GM18870 (cell line): ENCODE measurements at regions not wholly inside any gene's neighbourhood (a gene's known extent, or its start where the extent isn't known, plus 50 kb on each side); places are given as distances from the start of the nearest gene placed in this dataset.

Experiments
- ATAC-seq: cut with Tn5 transposase; IDR thresholded peaks from one replicate; pipeline ENCODE4 v1.9.1; 2021; ENCODE audit warnings: moderate library complexity; ENCODE audit not compliant: unreplicated experiment

DNA sequence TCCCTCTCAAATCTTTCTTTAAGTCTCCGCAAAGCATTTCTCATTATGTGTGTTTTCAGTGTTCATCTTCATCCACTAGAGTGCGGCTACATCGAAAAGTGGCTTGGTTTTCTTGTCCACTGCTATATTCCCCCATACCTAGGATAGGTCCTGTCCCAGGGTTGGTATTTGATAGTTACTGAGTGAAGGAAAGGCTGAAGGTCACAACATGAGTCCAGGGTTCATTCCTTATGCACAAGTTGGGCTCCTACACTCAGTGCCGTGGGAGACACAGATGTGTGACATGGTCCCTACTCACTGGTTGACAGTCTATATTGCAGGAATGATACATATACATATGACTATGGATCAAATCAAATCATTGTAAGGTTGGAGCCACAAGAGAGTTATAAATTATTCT is 55.4 kb upstream of the RELL1 start:
- no peak for ATAC-seq

DNA sequence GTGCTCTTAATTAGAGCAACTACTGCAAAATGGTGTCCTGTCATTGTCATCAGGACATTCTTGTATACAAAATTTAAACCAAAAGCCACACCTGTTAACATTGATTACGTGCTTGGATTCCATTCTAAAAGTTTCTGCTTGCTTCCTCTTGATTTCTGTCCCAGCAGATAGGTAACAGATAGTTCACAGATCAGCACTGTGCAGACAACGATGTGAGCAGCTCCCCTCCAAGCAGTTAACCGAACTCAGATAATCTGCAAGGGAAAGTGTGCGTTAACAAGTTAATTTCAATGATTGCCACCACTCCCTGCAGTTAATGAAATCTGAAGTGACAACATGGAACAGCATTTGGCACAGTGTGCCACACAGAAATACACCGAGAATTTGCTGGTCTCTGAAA is 54.4 kb upstream of the RELL1 start:
- no peak for ATAC-seq

DNA sequence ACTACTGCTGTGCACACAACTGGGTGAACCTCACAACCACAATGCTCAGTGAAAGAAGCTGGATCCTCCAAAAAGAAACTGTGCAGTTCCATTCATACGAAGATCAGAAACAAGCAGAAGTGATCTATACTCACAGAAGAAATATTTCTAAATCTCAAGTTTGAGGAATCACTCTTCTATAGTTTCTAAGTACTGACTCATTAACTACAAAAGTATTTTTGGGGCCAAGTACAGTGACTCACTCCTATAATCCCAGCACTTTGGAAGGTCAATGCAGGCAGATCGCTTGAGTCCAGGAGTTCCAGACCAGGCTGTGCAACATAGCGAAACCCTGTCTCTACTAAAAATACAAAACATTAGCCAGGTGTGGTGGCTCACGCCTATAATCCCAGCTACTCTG is 51.3 kb upstream of the RELL1 start:
- ATAC-seq: no peak
